Caco-2 (cell line): ENCODE measurements at regions not wholly inside any gene's neighbourhood (a gene's known extent, or its start where the extent isn't known, plus 50 kb on each side); places are given as distances from the start of the nearest gene placed in this dataset.
A peak's percentile ranks its signal among the peaks of the same experiment; 100 is the strongest.

Experiments used
- BruUV-seq: library from RNA; stranded (reverse); fragments of 400-500 nt; replicated peaks from 2 replicates; lab custom pipeline; 2021; lab: Mats Ljungman, UMichigan
- CTCF ChIA-PET: fragments of 300-600 bp; sonication (Branson Sonifier 250); formaldehyde crosslinking; loops from one replicate; lab custom pipeline; 2022; ENCODE audit warnings: antibody characterized with exemption; lab: Charles Lee
- POLR2A ChIA-PET: fragments of 300-600 bp; sonication (Branson Sonifier 250); formaldehyde crosslinking; loops from one replicate; lab custom pipeline; 2022; ENCODE audit warnings: antibody characterized with exemption; lab: Charles Lee
- DNase-seq, 2 experiments: peaks; one replicate each; pipeline versions ENCODE4 v3.0.0 to v3.0.0-alpha.2; 2020 to 2022
- H3K27me3 ChIP-seq: replicated peaks from 2 replicates; pipeline ENCODE4 v1.6.0; 2011; ENCODE audit warnings: low read length; ENCODE audit not compliant: control insufficient read depth, insufficient read depth
- H3K36me3 ChIP-seq: 2 replicates; pipeline ENCODE4 v1.5.1; 2011; ENCODE audit warnings: low read length; ENCODE audit not compliant: control insufficient read depth, insufficient read depth
- H3K4me1 ChIP-seq: fragments of 250-450 bp; sonication (Bioruptor Pico); 2 replicates; pipeline ENCODE4 v1.5.1; 2020; ENCODE audit warnings: mild to moderate bottlenecking
- H3K4me3 ChIP-seq: 2 replicates; pipeline ENCODE4 v1.5.1; 2011; ENCODE audit warnings: low read depth, mild to moderate bottlenecking, control low read depth, low read length
- H3K9me3 ChIP-seq: fragments of 250-450 bp; sonication (Bioruptor Pico); 2 replicates; pipeline ENCODE4 v1.5.1; 2020; ENCODE audit warnings: mild to moderate bottlenecking, moderate library complexity
- H3K27ac Mint-ChIP-seq: one replicate; pipeline ENCODE4 v1.8.0; 2022; ENCODE audit warnings: mixed read lengths; ENCODE audit not compliant: unreplicated experiment
- H3K27me3 Mint-ChIP-seq: one replicate; pipeline ENCODE4 v1.8.0; 2022; ENCODE audit warnings: mixed read lengths; ENCODE audit not compliant: insufficient read depth, unreplicated experiment
- H3K36me3 Mint-ChIP-seq: one replicate; pipeline ENCODE4 v1.8.0; 2022; ENCODE audit warnings: mild to moderate bottlenecking, mixed read lengths; ENCODE audit not compliant: insufficient read depth, unreplicated experiment
- H3K4me1 Mint-ChIP-seq: one replicate; pipeline ENCODE4 v1.8.0; 2022; ENCODE audit warnings: low read depth, mixed read lengths; ENCODE audit not compliant: unreplicated experiment
- H3K4me3 Mint-ChIP-seq: one replicate; pipeline ENCODE4 v1.8.0; 2022; ENCODE audit warnings: mild to moderate bottlenecking, moderate library complexity, mixed read lengths; ENCODE audit not compliant: unreplicated experiment
- H3K9me3 Mint-ChIP-seq: one replicate; pipeline ENCODE4 v1.8.0; 2022; ENCODE audit warnings: mixed read lengths; ENCODE audit not compliant: unreplicated experiment
- CTCF ChIP-seq, 2 experiments: fragments of 200-600 bp in 1 of 2; IDR thresholded peaks; 1 replicate in 1 of 2; 2 replicates in 1 of 2; pipeline versions ENCODE4 v1.5.1 to v1.8.0; 2011 to 2022; ENCODE audit warnings: antibody characterized with exemption in 1 of 2, control low read depth in 1 of 2, inconsistent platforms in 1 of 2, low read depth in 1 of 2, low read length in 1 of 2, mild to moderate bottlenecking in 1 of 2, moderate library complexity in 1 of 2; ENCODE audit not compliant: insufficient read depth in 1 of 2, severe bottlenecking in 1 of 2, unreplicated experiment in 1 of 2
- intact Hi-C: fragments of 100-400 bp; cut with micrococcal nuclease; formaldehyde crosslinking; loops from one replicate; pipeline ENCODE4 v1.10.0; 2022; ENCODE audit not compliant: unreplicated experiment

- Histone ChIP-seq H3K36me3 (no peaks in the 10 kb centered on the region), H3K4me1 (peaks cover 60% of the 10 kb centered on the region), H3K27me3 (no peaks in the 10 kb centered on the region), H3K4me3 (no peak overlapping the region), H3K9me3 (no peaks in the 10 kb centered on the region; the same call in 1 of the 2 replicates)
- BruUV-seq = no TSS peak
- no peak for TF ChIP-seq CTCF (IDR thresholded peaks at IDR 0.05; ENCODE audit: insufficient read depth in 1 of 2, low read depth in 1 of 2, low read length in 1 of 2, severe bottlenecking in 1 of 2, unreplicated experiment in 1 of 2)
- Mint-ChIP-seq H3K9me3 (peaks cover 10% of the 10 kb centered on the region), H3K4me3 (no peak overlapping the region), H3K36me3 (no peaks in the 10 kb centered on the region), H3K27me3 (no peaks in the 10 kb centered on the region), H3K27ac (no peak overlapping the region), H3K4me1 (peaks cover 34% of the 10 kb centered on the region)
- no peak for DNase-seq
- CTCF ChIA-PET = no interaction called here
- intact Hi-C loops = no loop called here
- POLR2A ChIA-PET = no interaction called here
Measured at GRCh38 chr4:72895408-72895807, 174.1 kb downstream of the COX18 start.

GRCh38 chr4:72893354-72894066, 176.0 kb downstream of the COX18 start:
- no peaks in the 10 kb centered on the region for H3K27me3 ChIP-seq
- Mint-ChIP-seq H3K27me3 (no peaks in the 10 kb centered on the region), H3K4me3 (peak overlapping the region; percentile 16), H3K36me3 (no peaks in the 10 kb centered on the region), H3K9me3 (peaks cover 10% of the 10 kb centered on the region), H3K4me1 (peaks cover 27% of the 10 kb centered on the region), H3K27ac (peak overlapping the region; percentile 22)
- no peaks in the 10 kb centered on the region for H3K36me3 ChIP-seq
- no peak overlapping the region for H3K4me3 ChIP-seq
- no TSS peak for BruUV-seq
- H3K4me1 ChIP-seq = peaks cover 46% of the 10 kb centered on the region
- intact Hi-C loops = no loop called here
- H3K9me3 ChIP-seq = no peaks in the 10 kb centered on the region
- TF ChIP-seq CTCF (IDR thresholded peaks at IDR 0.05; ENCODE audit: insufficient read depth in 1 of 2, low read depth in 1 of 2, low read length in 1 of 2, severe bottlenecking in 1 of 2, unreplicated experiment in 1 of 2) = no peak
- no peak for DNase-seq
- ChIA-PET POLR2A (interaction anchor here (0.6 kb wide), 1 partner anchor 194 kb away, joined by 3 read pairs; no protein-coding TSS in a partner anchor), CTCF (no interaction called here)

- H3K4me1 Mint-ChIP-seq = peaks cover 17% of the 10 kb centered on the region
- intact Hi-C loops = no loop called here
- no peaks in the 10 kb centered on the region for H3K36me3 ChIP-seq
- no peak for DNase-seq
- no peaks in the 10 kb centered on the region for H3K9me3 Mint-ChIP-seq
- ChIA-PET CTCF (no interaction called here), POLR2A (no interaction called here)
- H3K9me3 ChIP-seq = no peaks in the 10 kb centered on the region
- BruUV-seq = no TSS peak
- TF ChIP-seq CTCF (IDR thresholded peaks at IDR 0.05; ENCODE audit: insufficient read depth in 1 of 2, low read depth in 1 of 2, low read length in 1 of 2, severe bottlenecking in 1 of 2, unreplicated experiment in 1 of 2) = no peak
- H3K27ac Mint-ChIP-seq = no peak overlapping the region
- no peak overlapping the region for H3K4me3 ChIP-seq
- H3K27me3 Mint-ChIP-seq = no peaks in the 10 kb centered on the region
- peaks cover 18% of the 10 kb centered on the region for H3K4me1 ChIP-seq
- no peaks in the 10 kb centered on the region for H3K36me3 Mint-ChIP-seq
- H3K4me3 Mint-ChIP-seq = no peak overlapping the region
- no peaks in the 10 kb centered on the region for H3K27me3 ChIP-seq
Measured at GRCh38 chr4:72888331-72888730, 181.2 kb downstream of the COX18 start.
